Activated gamma-delta T cell treated with anti-CD3 and anti-CD28 coated beads, Interleukin-2, amount 50 U/mL, for 16 hours (primary cell): ENCODE measurements at regions not wholly inside any gene's neighbourhood (a gene's known extent, or its start where the extent isn't known, plus 50 kb on each side); places are given as distances from the start of the nearest gene placed in this dataset.

ENCODE experiments used
- DNase-seq: peaks from one replicate; pipeline ENCODE4 v3.0.0-alpha.2; 2020; ENCODE audit warnings: low read depth

GRCh38 chr22:48653306-48653705 is 1174.4 kb downstream of the BRD1 start:
- DNase-seq: no peak

DNA sequence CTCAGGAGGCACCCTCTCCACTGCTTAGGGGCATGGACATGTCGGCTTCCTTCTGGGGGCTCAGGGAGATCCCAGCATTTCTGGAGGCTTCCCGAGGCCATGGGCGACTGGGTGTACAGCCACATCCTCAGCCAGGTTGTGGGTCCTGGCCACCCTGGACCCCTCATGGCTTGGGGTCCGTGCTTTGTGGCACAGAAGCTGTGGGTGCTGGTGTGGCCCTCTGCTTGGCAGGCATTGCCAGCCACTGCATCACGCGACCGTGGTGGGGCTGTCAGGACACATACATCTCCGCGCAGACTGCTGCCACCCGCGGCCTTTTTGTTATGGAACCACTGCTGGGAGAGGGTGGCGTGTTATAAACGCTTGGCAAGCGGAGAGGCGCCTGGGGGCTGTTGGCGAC is 1174.9 kb downstream of the BRD1 start:
- DNase-seq: no peak

- no peak for DNase-seq
These were observed 1175.6 kb downstream of the BRD1 start for GRCh38 chr22:48651981-48652538.

- no peak for DNase-seq
These were observed 1176.4 kb downstream of the BRD1 start for GRCh38 chr22:48651036-48651890.

GRCh38 chr22:48650323-48651035 is 1177.2 kb downstream of the BRD1 start:
- no peak for DNase-seq

DNA sequence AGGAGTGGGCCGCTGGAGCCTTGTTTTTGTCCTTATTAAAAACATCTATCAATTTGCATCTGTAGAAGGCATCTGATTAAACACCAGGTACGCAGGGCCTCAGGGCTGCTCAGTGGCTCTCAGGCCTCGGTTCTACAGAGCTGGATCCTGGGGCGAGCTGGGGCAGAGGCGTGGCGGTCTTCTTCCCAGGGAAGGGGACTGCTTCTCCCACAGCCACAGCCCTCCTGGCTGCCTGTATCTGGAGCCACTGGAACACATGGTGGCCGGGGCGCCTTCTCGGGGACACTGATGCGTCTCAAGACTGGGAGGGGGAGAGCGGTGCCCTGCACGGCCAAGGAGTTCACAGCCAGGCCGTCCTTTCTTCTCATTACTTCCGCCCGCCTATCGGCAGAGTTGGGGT is 1178.2 kb downstream of the BRD1 start:
- no peak for DNase-seq

DNA sequence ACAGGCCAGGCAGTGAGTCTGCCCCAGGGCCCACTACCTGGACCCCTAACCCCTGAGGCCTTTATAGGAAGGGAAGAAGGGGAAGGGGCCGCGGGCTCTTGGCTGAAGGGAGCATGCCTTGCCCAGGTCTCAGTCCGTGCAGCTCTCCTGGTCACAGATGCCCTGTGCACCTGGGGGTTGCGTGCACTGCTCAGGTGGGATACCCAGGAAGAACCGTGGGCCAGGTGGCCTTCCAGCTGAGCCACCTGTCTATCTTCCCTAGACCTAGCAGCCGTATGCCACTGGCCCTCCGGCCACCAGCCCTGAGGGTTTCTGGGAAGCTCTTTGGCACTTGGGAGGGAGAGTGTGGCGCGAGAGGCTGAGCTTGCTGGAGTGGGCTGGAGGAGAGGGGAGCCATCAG is 1178.6 kb downstream of the BRD1 start:
- DNase-seq: no peak

DNA sequence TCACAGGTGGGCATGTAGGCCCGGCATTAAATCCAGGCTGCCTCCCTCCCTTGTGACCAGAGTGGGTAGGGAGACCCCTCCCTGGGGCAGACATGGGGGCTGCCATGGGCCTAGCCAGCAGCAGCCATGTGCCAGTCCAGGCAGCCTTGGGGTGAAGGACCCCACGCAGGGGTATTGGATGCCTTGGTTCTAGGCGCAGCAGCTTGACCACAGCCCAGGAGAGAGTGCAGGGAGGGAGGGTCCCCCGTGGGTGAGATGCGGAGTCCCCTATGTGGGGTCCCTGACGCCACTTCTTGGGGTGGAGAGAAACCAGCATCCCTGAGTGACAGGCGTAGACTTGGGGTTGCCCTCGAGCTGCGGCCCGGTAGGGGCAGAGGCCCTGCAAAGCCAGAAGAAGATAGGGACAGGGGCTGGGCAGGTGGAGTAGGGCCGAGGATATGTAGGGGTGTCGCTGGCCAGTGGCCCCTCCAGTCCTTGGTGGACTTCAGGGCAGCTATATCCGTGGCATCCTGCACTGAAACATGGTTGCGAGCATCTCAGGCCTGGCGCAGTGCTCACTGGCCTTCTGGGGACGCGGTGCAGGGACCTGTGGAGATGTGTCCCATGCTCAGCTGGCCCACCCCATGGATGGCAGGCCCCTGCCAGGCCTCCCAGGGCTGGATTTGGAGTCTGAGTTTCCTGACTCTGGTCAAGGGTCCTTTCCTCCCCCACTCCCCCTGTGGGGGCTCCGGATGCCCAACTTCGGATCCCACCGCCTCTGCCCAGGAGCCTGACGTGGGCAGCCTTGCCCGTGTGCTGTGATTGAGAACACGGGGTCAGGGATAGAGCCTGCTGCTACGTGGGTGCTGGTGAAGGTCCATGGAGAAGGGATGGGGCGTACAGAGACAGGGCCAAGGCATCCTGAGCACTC is 1179.8 kb downstream of the BRD1 start:
- DNase-seq: no peak

DNA sequence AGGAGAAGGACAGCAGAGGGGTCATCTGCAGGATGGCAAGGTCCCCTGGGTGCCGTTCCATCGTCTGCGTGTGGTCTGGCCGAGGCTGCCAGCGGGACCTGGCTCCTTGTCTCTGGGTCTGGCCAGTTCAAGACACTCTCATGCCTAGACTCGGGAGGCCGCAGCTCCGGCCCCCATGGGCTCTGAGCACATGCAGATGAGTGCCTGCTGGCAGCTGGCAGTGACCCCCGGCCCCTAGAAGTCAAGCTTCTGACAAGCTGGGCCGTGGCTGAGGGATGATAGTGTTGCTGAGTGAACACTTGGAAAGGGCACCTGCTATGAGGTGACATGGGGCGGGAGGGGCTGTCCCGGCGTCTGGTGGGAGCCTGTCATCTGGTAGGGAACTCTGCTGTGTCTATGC is 1180.6 kb downstream of the BRD1 start:
- DNase-seq: no peak

GRCh38 chr22:48646216-48646925 is 1181.3 kb downstream of the BRD1 start:
- no peak for DNase-seq

DNA sequence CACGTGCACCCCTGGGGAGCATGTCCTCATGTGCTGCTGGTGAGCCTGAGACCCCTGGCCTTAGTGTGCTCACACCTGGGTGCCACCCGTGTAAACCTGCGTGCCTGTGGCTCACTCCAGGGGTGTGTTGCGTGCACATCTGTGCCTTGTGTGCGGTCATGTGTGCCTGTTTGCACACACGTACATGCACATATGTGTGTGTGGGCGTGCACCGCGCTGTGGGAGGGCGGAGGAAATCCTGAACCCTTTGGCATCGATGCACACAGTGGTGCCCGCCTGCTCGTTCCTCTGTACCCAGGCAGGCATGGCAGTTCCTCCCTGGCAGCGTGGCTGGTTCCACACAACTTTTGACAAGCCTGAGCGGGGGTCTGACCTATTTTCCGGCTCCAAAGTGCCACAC is 1181.9 kb downstream of the BRD1 start:
- DNase-seq: no peak

GRCh38 chr22:48644997-48645396 is 1182.7 kb downstream of the BRD1 start:
- no peak for DNase-seq

DNA sequence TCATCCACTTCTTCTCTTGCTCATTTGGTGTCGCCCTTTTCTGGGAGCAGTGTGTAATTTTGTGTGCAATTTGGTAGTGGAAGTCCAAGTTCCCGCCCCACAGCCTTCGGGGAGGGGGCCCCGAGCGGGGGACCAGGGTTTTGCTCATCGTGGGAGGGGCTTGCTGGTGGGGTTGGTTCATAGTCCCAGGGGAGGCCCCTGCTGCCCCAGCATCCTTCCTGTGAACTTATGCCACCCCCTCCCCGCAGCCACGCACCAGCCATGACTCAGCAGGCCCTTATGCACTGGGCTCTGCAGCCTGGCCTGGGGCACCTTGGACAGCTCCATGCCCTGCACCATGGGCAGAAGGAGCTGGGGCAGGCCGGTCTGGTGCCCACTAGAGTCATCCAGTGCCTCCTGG is 1183.6 kb downstream of the BRD1 start:
- DNase-seq: no peak

DNA sequence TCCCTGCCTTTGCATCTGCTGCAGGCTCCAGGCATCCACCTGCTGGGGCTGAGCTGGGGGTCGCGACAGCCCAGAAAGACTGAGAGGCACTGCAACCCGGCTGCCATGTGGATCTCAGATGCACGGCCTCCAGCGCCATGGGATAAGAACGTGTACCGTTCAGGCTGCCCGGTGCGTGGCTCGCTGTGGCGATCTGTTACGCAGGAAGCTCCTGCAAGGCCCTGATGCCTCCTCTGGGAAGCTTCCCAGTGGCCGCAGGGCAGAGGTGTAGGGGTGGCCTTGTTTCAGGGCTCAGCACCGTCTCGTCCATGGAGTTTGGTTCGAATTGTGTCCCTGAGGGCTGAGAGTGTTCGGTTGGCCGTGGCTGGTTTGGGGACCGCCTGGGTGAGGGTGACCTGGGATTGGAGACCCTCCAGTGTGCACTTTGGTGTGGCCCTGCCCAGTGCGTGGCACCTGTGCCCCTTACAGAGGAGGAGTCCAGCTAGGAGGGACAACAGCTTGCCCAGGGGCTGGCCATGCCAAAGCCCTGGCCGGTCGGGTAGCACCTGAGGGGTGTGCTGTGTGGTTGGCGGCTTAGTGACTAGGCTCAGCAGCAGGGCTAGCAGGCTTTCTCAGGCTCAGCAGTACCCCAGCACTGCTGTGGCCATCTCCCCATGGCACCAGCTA is 1184.5 kb downstream of the BRD1 start:
- no peak for DNase-seq

GRCh38 chr22:48642550-48642949 is 1185.1 kb downstream of the BRD1 start:
- DNase-seq: no peak

- DNase-seq: no peak
These were observed 1185.7 kb downstream of the BRD1 start for GRCh38 chr22:48641906-48642475.

DNA sequence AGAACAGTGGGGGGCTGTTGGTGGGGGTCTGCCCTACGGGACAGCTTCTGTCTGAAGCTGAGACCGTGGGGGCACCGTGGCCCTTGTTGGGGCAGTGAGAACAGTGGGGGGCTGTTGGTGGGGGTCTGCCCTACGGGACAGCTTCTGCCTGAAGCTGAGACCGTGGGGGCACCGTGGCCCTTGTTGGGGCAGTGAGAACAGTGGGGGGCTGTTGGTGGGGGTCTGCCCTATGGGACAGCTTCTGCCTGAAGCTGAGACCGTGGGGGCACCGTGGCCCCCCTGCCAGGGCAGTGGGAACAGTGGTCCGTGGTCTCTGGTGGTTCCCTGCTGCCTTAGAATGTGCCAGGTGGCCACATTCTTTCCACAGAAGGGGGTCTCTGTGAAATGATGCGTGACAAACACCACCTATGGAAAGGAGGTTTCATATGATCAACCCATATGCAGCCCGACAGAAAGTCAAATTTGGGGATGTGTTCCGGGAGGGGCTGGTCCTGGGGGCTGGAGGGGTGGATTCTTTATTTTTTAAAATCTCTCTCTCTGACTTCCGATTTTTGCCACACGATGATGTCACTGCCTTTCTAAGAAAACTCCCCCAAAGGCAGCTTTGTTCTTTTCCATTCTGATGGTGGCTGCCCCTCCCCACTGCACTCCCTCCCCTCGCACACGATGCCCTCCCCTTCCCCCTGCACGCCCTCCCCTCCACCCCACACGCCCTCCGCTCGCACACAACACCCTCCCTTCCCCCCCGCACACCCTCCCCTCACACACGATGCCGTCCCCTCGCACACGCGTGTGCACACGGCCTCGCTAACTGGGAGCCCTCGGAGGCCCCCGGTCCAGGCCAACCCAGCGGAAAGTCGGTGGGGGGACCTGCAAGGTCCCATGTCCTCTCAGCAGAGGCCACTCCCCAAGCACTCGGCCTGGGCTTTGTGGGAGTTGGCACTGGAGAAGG is 1186.5 kb downstream of the BRD1 start:
- no peak for DNase-seq

DNA sequence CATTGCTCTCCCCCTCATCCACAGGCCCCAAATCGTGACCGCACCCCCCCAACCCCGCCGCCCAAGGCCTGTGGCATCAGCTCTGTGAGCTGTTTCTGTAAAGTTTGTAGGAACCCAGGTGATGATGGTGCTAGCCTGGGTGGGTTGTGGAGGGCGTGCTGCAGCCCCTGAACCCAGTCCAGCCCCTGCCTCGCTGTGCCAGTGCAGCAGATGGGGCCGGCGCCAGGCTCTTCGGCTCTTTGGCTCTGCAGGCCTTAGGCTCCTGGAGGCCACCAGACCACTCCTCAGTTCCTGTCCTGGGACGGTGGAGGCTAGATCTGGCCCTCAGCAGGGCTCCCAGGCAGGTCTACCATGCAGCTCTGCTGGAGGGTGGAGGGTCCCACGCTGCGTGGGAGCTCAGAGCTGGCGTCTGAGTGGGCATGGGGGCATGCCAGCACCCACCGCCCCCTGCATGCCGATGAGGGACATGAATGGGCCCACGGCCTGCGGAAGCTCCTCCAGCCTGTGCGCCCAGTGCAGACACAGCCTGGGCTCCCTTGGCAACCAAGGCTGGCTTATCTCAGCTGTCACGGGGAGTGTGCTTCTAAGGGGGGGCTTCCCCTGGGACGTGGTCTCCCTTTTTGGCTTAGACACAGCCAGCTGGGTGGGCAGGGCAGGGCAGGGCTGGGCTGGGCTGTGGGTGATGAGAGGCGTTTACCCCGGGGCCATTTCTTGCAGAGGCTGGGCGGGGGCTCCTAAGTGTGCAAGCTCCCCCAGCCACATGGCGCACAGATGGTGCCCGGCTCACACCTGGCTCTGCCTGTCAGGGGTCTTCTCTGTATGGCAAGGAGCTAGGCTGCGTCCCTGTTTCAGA is 1187.6 kb downstream of the BRD1 start:
- no peak for DNase-seq
